AG04450 (cell line): ENCODE measurements at regions not wholly inside any gene's neighbourhood (a gene's known extent, or its start where the extent isn't known, plus 50 kb on each side); places are given as distances from the start of the nearest gene placed in this dataset.

Experiments used
- CTCF ChIA-PET: fragments of 300-600, 350-600 bp; formaldehyde crosslinking; extraction: SDS; loops from one replicate; lab custom pipeline; 2022; ENCODE audit warnings: antibody characterized with exemption, inconsistent platforms; lab: Charles Lee
- POLR2A ChIA-PET: fragments of 350-600 bp; formaldehyde crosslinking; extraction: SDS; loops from one replicate; lab custom pipeline; 2021; ENCODE audit warnings: antibody characterized with exemption, inconsistent platforms; lab: Yijun Ruan, JAX
- DNase-seq: peaks from one replicate; pipeline ENCODE4 v3.0.0-alpha.2; 2011; ENCODE audit warnings: low read depth, low spot score
- H3K27ac ChIP-seq: one replicate; pipeline ENCODE4 v1.5.1; 2012; ENCODE audit warnings: low read depth, low read length, control low read depth
- H3K27me3 ChIP-seq: one replicate; pipeline ENCODE4 v1.6.0; 2012; ENCODE audit warnings: low read length; ENCODE audit not compliant: control insufficient read depth, insufficient read depth
- H3K4me3 ChIP-seq: 2 replicates; pipeline ENCODE4 v1.5.1; 2011; ENCODE audit warnings: mild to moderate bottlenecking, low read depth, low read length, control low read depth
- H3K9me3 ChIP-seq: 2 replicates; pipeline ENCODE4 v1.5.1; 2012; ENCODE audit warnings: low read length; ENCODE audit not compliant: control insufficient read depth, insufficient read depth
- CTCF ChIP-seq: IDR thresholded peaks from 2 replicates; pipeline ENCODE4 v1.5.1; 2011; ENCODE audit warnings: low read depth, low read length, control low read depth, inconsistent platforms

- no peak overlapping the region for H3K4me3 ChIP-seq
- DNase-seq: no peak
- TF ChIP-seq CTCF: no peak
- H3K27ac ChIP-seq: no peak overlapping the region
- POLR2A ChIA-PET: no interaction called here
- no peaks in the 10 kb centered on the region for H3K27me3 ChIP-seq
- CTCF ChIA-PET: no interaction called here
- H3K9me3 ChIP-seq: no peaks in the 10 kb centered on the region
These were observed 235.7 kb upstream of the TMEM72 start for GRCh38 chr10:44675387-44675874.

- ChIA-PET POLR2A (no interaction called here), CTCF (no interaction called here)
- no peak for TF ChIP-seq CTCF
- no peak for DNase-seq
- H3K27ac ChIP-seq: no peak overlapping the region
- H3K9me3 ChIP-seq: no peaks in the 10 kb centered on the region
- no peaks in the 10 kb centered on the region for H3K27me3 ChIP-seq
- H3K4me3 ChIP-seq: no peak overlapping the region
These were observed 230.4 kb upstream of the TMEM72 start for GRCh38 chr10:44680764-44681163.

- ChIA-PET CTCF (no interaction called here), POLR2A (no interaction called here)
- no peak for TF ChIP-seq CTCF
These were observed 228.6 kb upstream of the TMEM72 start for GRCh38 chr10:44682507-44682906.

GRCh38 chr10:44684661-44685060 is 226.5 kb upstream of the TMEM72 start:
- H3K27me3 ChIP-seq: no peaks in the 10 kb centered on the region
- POLR2A ChIA-PET: no interaction called here
- H3K4me3 ChIP-seq: no peak overlapping the region
- no peak for DNase-seq
- H3K9me3 ChIP-seq: no peaks in the 10 kb centered on the region
- H3K27ac ChIP-seq: no peak overlapping the region
- CTCF ChIA-PET: interaction anchor here (1.3 kb wide), 1 partner anchor 49 kb away, joined by 3 read pairs; no protein-coding TSS in a partner anchor
- no peak for TF ChIP-seq CTCF

More at GRCh38 chr10:44682507-44682906, 228.6 kb upstream of the TMEM72 start:
- H3K4me3 ChIP-seq: no peak overlapping the region
- no peak for DNase-seq
- H3K9me3 ChIP-seq: no peaks in the 10 kb centered on the region
- no peaks in the 10 kb centered on the region for H3K27me3 ChIP-seq
- no peak overlapping the region for H3K27ac ChIP-seq

- Histone ChIP-seq H3K27me3 (no peaks in the 10 kb centered on the region), H3K9me3 (no peaks in the 10 kb centered on the region), H3K4me3 (no peak overlapping the region), H3K27ac (no peak overlapping the region)
- DNase-seq: no peak
- ChIA-PET CTCF (interaction anchor here (1.3 kb wide), 1 partner anchor 49 kb away, joined by 3 read pairs; no protein-coding TSS in a partner anchor), POLR2A (no interaction called here)
- TF ChIP-seq CTCF: no peak
These were observed 225.9 kb upstream of the TMEM72 start for GRCh38 chr10:44685220-44685619.
